ENCODE measurements at regions not wholly inside any gene's neighbourhood (a gene's known extent, or its start where the extent isn't known, plus 50 kb on each side); places are given as distances from the start of the nearest gene placed in this dataset.
"Not testable (repeated sequence)": the region's sequence is repeated elsewhere in the genome, so short reads cannot be mapped to it uniquely, and the experiment has no call there.

- no peak for FAIRE-seq
These were observed 142.4 kb upstream of the TLE3 start for GRCh38 chr15:70240082-70240481.

GRCh38 chr15:70238917-70239316 is 141.2 kb upstream of the TLE3 start:
- no peak for FAIRE-seq

GRCh38 chr15:70237626-70238025 is 139.9 kb upstream of the TLE3 start:
- FAIRE-seq: no peak

DNA sequence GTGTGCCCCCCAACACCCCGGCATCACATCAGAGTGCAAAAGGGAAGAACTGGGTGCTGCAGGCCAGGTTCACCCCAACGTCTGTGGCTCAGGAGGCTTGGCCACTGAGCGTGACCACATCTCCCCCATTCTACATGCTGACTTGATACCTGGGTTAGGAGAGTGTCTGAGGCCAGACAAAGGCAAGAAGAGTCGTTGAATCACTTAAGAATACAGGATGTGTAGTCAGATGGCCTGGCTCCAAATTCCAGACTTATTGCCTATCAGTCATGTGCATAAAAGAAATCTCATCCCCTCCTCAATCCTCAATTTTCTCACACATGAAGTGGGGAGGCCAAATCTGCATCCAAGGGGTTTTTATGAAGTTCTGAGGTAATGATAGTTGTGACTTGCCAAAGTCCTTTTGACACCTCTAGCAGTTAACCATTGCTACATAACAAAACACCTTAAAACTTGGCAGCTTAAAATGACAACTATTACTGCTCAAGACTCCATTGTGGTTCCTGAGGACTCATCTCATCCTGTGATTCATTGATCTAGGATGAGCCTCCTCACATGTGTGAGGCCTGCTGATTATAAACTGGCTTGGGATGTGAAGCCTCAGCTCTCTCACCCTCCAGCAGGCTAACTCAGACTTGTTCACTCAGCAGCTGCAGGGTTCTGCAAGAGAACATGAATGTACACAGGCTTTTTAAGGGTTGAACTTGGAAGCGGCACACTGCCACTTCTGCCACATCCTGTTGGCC is 138.8 kb upstream of the TLE3 start:
- no peak for FAIRE-seq

- no peak for FAIRE-seq
These were observed 137.6 kb upstream of the TLE3 start for GRCh38 chr15:70235347-70235746.

DNA sequence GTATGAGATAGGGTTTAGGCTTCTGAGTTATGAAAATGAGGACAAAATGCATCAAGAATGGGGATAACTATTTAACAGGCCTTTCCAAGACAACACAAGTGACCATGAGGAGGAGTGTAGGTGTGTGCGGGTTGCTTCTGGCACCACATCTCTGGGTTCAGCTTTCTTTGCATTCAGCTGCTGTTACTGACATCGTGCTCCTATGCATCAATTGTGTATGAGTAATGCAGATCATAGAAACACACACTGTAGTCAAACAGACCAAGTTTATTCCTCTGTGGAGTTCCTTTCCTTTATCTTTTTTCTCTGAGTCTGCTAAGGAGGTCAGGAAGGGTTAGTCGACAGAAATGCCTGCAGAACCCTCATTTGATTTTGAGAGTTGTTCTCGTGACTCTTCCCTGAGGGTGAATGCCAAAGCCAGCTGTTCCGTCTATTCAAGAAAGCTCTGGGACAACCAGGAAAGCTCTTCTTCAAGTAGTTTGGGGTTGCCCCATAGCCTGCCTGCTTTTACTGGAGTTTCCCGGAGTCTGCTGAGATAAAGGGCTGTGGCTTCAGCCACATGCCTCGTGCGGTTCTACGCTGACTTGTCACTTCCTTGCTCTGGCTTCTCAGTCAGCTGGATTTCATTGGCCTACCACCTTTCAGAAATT is 136.7 kb upstream of the TLE3 start:
- no peak for FAIRE-seq

DNA sequence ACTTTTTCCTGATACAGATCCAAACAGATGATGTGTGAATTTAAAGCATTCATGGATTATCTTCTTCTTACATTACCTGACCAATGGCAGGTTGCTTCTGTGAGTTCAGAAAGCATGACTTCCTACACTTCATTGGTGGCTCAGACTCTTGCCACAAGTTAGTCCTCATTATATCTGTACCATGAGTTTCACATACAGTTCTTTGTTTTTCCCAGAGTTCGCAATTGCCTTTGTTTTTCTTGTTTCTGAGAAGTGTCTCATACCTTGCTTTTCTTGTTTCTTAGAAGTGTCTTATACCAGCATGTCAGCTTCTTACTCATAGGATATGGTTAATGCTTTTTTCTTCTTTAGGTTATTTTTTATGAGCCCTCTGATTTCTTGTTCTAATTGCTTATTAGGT is 133.8 kb upstream of the TLE3 start:
- FAIRE-seq: no peak

GRCh38 chr15:70227918-70228317 is 130.2 kb upstream of the TLE3 start:
- not testable (repeated sequence) for FAIRE-seq

- FAIRE-seq: no peak
These were observed 129.4 kb upstream of the TLE3 start for GRCh38 chr15:70227147-70227546.

DNA sequence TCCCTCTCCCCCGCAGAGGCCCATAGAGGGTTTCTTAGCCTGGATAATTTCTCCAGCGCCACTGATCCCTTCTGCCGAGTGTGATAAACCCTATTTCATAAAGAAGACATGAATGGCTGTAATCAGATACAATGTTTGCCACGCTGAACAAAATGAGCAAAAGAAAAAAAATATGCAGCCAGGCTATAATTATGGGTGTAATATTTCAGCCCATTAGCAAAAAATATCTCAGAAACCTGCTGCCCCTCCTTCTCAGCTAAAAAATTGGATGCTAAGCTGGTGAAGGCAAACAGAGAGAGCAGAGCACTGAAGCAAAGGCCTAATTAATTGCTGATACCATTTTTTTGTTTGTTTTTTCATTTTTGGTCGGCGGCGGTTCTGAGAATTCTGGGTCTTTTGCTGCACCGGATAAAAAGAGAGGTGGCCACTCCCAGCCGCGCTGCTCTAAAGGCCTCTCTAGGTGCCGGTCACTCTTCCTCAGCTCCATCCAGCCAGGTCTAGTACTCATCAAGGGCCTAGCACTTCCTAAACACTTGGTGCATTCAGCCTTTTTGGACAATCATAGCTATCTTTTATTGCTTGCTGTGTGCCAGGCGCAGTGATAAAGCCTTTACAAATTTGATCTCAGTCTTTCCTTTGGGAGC is 128.7 kb upstream of the TLE3 start:
- FAIRE-seq: no peak

- FAIRE-seq: no peak
These were observed 127.7 kb upstream of the TLE3 start for GRCh38 chr15:70225416-70225815.

DNA sequence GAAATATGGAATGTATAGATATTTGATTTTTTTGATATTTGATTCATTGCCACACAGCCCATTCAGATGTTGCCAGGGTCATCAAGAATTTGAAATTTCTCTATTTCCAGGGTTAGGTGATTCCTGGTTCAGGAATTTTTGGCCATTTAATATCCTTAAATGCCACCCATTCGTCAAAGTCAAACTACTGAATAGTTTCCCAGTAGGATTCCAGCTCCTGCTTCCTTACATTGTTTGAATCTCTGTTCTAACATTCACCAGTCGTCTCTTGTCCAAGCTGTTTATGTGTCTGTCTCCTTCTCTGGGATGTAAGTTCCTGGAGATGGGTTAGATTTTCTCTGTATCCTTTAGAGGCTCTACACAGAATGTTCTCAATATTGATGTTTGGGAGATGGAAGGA is 124.9 kb upstream of the TLE3 start:
- FAIRE-seq: no peak

- no peak for FAIRE-seq
These were observed 122.9 kb upstream of the TLE3 start for GRCh38 chr15:70220490-70221096.

DNA sequence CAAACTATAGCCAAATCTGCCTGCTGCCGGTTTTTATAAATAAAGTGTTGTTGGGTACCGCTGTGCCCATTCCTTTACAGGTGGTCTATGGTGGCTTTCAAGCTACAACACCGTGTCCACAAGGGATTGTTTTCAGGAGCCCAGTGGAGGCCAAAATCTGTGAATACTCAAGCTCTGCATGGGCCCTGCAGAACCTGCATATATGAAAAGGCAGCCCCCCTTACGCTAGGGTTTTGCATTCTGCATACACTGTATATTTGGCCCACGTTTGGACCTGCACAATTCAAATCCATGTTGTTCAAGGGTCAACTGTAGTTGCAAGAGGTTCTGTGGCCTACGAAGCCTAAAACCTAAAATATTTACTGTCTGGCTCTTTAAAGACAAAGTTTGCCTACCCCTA is 122.2 kb upstream of the TLE3 start:
- no peak for FAIRE-seq

- FAIRE-seq: no peak
These were observed 121.7 kb upstream of the TLE3 start for GRCh38 chr15:70219256-70219895.

DNA sequence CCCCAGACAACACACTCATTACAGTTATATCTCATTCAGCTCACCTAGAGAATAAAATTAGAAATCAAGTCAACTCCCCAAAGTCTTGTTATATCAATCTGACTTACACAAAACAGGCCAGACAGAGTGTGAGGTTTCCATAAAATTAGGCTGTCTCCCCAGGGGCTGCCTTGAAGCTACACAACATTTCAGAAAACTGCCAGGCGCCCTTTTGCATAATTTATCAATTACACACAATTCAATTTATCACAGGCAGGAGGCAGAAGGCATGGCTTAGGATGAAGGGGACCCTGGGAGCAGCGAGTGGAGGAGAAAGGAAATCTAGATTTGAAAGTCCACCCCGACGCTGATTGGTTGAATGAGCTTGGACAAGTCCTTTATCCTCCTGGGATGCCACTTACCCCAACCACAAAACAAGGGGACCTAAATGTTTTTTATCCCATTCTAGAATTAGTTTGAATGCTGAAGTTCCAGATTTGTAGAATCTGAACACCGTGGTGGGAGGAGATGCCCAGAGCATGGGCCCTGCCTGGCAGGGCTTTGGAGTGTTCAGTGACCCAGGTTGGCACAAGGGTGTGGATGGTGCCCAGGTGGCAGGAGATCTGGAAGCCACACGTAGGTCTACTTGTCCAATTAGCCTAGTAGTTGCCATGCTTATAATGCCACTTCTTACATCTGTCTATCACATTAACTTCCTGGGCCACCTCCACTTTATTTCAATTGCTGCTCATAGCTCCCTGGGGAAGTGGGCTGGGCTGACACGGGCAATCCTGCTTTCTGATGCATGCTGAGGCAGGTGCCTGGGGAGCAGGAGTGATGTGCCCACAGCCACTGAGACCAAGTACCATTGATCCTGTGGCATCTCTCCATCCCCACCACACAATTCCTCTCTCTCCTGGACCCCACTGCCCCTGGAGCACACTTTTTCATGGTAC is 119.8 kb upstream of the TLE3 start:
- no peak for FAIRE-seq

DNA sequence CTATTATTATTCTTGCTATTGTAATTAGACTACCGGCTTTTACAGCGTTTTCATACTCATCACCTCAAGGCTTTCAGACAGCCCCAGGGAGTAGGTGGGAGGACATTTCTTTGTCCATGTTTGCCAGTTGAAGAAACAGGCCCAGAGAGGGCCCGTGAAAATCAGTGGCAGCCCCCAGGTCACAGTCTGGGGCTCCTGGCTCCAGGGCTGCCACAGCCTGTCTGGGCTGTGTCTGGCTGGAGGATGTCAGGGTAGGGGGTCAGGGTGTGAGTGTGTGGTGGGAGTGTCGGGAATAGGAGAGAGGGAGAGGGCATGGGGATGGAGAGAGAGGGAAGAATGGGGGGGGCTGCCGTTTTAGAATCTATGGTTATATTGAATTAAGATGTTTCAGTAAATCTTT is 118.2 kb upstream of the TLE3 start:
- FAIRE-seq: no peak

- FAIRE-seq: no peak
These were observed 117.4 kb upstream of the TLE3 start for GRCh38 chr15:70214941-70215635.

DNA sequence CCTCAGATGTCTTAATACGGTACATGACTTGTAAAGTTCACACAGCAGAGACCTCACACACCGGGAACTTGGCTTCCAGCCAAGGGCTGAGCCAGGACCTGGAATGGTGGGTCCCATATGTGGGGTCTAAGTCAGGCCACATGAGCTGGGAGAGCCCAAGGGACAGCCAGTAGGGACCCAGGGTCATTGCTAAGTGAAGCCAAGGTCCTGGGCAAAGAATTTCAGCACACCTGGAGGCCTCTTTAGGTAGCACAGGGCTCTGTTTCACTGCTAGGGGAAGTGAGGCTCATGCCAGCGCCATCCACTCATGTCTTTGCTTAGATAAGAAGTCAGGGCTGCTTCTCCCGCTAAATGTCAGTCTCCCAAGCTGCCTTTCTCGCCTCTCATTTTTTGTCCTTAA is 116.6 kb upstream of the TLE3 start:
- no peak for FAIRE-seq

DNA sequence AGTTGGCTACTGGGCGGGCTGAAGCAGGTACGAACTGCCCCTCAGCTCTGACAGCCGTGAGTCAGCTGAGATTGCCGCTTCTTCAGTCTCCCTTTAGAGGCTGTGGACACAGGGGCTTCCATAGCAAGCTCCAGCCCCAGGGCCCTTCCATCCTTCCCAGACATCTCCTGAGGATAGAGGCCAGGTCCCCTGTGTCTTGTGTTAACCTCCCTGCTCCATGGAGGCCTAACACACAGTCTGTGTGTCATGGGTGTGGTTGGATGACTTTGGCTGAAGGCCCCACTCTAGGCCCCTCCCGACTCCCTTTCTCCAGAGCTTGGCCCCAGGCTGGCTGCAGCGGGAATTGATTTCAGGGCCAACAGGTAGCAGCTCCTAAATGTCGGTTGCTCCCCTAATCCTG is 116.1 kb upstream of the TLE3 start:
- no peak for FAIRE-seq

DNA sequence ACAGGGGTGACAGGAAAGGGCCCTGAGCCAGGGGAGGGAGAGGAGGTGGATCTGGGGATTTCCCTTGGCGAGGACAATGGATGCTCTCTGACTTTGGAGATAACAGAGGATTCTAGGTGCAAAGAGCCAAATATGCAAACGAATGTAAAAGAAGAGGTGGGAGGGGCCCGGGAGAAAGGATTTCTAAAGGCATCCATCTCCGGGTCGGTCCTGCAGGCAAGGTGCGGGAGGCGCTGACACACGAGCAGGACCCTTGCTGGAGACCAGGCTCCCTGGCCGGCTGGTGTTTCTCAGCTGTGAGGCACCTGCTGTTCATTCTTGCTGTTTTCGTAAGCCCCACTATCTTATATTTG is 115.2 kb upstream of the TLE3 start:
- FAIRE-seq: no peak
